Amniotic epithelial cell (primary cell): ENCODE measurements at regions not wholly inside any gene's neighbourhood (a gene's known extent, or its start where the extent isn't known, plus 50 kb on each side); places are given as distances from the start of the nearest gene placed in this dataset.

ENCODE experiments used
- DNase-seq: peaks from one replicate; pipeline ENCODE4 v3.0.0-alpha.2; 2010; ENCODE audit warnings: low read depth

- DNase-seq, result no peak
These were observed 252.6 kb upstream of the TSHZ3 start for GRCh38 chr19:31601855-31602254.

DNA sequence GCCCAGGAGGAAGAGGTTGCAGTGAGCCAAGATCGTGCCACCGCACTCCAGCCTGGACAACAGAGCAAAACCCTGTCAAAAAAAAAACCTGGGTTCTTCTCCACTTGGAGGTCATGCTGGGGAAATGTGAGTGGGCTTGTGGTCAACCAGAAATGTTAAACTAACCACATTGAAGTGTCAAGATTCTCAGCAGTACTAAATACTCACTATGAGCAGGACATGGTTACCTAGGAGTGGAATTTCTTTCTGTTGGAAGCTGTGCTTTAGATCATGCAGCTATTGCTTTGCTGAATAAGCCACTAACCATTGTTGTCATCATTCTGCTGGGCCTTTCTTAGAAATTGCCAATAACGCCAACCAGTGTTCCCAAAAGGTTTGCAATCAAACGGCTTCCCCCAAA lies 253.3 kb upstream of the TSHZ3 start:
- DNase-seq, result no peak

- no peak for DNase-seq
These were observed 255.3 kb upstream of the TSHZ3 start for GRCh38 chr19:31604493-31605040.

GRCh38 chr19:31610018-31610417 lies 260.8 kb upstream of the TSHZ3 start:
- DNase-seq, result no peak

DNA sequence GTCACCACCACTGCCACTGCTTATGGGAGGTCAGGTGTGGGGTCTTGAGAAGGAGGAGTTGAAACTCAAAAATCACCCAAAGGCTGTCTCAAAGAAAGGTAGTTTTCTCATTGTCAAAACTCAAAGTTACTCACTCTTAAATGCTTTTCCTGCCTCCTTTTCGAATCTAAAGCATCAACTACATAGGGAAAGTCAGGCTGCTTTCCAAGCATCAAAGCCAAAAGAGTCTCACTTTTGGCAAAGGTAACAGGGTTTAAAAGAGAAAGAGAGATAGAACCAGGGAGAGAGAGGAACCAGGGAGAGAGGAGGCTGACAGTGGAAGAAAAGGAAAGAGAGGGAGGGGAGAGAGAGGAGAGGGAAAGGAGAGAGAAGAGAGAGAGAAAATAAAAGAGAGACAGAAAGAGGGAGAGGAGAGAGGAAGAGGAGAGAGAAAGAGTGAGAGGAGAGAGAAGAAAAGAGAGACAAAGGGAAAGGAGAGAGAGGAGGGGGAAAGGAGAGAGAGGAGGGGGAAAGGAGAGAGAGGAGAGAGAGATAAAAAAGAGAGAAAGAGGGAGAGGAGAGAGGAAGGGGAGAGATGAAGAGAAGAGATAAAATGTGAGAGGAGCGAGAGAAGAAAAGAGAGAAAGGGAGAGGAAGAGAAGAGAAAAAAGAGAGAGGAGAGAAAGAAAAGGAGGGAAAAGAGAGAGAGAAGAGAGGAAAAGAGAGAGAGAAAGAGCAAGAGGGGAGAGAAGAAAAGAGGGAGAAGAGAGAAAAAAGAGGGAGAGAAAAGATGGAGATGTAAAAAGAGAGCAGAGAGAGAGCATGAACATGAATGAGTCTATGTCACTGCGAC lies 262.0 kb upstream of the TSHZ3 start:
- no peak for DNase-seq

GRCh38 chr19:31612873-31613272 lies 263.6 kb upstream of the TSHZ3 start:
- no peak for DNase-seq

DNA sequence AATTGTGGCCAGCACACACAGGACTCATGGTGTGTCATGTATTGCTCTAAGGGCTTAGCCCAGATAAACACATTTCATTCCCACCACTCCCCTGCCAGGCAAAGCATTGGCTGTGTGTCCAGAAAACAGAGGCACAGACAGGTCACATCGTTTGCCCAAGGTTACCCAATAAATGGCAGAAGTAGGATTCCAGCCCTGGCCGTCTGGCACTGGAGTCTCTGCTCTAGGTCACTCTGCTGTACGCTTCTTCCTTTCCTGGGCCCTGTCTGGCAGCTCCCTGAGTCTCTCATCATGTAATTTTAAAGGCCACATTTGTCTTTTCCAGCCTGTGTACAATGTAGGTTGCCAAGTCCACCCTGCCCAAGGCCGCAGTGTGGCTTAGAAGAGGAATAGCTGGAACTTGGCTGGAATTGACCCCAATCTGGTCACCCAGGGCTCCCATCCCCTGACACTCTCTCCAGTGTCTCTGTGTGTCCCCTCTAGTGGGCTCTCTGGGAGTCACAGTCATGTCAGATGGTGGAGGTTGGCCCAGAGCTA lies 264.5 kb upstream of the TSHZ3 start:
- no peak for DNase-seq

DNA sequence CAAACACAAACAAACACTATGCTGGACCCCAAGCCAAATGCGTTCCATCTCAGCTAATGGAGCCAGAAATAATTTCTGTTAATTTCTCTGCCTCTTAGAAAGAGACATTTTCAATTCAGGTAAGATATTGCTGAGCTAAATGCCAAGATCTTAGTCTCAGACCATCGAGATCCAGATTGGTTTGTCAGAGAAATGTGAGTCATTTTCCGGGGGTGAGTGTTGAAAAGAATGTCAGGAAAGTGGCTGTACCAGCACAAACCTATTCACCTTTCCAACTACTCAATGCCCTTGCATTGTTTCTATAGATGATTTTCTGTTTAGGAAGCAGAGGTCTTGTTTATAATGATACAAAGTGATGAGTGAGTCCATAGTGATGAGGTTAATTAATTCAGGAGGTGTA lies 266.8 kb upstream of the TSHZ3 start:
- no peak for DNase-seq

DNA sequence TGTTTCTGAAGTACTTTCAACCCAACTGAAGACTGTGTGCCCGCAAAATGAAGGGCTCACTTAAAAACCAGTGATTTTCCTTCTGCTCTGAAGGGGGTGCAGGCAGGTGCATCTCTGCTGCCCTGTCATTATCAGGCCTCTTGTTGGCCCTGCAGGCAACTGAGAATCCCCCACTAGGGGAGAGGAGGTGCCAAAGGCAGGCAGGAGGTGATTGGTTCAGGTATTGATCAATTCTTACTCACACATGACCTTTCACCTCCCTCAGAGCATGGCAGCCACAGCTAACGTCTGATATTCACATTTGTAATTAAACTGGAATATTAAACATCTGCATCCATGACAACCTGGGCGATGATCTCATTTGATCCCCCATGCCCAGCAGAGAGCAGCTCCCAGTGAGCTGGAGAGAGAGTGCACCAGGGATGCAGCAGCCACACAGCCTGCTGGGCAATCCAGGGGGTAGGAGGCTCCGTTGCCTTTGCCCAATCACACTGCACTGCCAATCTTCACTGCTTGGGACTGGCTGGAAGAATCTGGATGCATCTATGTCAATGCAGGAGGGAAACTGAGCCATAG lies 267.9 kb upstream of the TSHZ3 start:
- DNase-seq, result no peak

DNA sequence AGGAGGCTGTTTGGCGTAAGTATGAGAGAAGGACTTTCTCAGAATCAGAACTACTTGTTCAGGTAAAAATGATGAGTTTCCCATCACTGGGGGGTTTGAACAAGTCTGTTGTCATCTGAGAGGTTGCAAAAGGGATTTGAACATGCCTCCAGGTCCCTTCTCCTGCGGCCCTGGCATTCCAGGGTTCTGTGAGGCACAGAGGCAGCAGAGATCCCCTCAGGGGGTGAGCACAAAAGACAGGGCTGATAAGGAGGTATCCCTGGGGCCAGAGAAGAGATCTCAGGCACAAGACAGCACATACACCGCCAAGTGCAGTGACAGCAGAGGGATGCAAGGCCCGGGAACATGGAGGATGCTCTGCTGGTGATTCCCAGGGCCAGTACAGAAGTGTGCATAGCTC lies 275.8 kb upstream of the TSHZ3 start:
- no peak for DNase-seq

DNA sequence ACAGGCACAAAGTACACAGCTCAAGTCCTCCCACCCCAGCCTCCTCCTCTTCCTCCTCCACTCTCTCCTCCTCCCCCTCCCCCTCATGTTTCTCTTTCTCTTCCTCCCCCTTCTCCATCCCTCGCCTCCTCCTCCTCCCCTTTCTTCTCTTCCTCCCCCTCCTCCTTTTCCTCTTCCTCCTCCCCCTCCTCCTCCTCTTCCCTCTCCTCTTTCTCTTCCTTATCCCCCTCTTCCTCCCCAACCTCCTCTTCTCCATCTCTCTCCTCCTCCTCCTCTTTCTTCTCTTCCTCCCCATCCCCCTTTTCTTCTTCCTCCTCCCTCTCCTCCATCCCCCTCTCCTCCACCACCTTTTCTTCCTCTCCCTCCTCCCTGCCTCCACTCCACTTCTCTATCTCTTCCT lies 276.3 kb upstream of the TSHZ3 start:
- DNase-seq, result no peak

- no peak for DNase-seq
These were observed 277.7 kb upstream of the TSHZ3 start for GRCh38 chr19:31626941-31627340.

DNA sequence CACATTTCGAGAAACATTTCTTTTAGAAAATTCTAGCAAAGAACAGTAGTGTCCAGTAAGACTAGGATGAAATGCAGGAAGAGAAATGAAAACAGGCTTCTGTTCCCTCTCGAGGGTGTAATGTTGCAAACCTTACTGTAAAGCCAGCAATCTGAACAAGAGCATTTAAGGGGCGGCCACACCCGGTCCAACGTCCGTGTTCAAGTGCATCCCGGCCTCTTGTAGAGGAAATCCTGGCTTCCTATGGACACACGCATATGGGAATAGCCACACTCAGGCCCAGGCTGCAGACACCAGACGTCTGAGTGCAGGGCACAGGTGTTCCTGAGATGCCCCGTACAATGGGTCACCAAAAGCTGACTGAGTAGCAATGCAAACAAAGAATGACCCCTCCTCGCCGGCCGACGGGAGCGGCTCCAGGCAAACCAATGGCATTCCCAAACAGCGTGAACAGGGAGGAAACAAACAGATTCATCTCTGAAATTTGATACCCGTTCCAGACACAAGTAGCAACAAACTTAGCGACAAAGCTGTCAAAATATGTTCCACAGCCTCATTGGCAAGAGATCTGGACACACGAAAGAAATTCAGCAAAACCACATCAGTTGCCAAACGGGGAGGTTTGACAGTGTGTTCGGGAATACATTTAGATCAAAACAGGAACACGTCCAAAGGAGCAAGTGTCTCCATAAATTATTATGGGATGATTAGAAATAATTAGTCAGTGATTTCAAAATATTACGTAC lies 278.6 kb upstream of the TSHZ3 start:
- no peak for DNase-seq

GRCh38 chr19:31629579-31630363 lies 280.5 kb upstream of the TSHZ3 start:
- no peak for DNase-seq

- DNase-seq, result no peak
These were observed 283.8 kb upstream of the TSHZ3 start for GRCh38 chr19:31633014-31633413.

DNA sequence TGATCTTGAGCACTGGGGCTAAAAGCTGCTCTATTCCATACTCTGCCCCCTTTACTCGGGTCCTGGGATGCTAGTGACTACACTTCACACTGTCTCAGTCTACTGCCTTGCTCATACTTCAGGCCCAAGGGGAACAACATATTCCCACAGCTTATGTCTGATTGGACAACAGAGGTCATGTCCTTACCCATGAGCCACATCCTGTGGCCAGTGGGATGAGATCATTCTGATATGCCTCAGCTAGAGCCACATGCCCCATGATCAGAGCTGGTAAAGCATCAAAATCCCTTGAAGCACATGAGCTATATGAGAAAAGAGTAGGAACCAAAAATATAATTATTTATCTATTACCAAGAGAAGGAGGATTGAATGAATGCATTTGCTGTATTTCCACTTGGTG lies 290.1 kb upstream of the TSHZ3 start:
- DNase-seq, result no peak

DNA sequence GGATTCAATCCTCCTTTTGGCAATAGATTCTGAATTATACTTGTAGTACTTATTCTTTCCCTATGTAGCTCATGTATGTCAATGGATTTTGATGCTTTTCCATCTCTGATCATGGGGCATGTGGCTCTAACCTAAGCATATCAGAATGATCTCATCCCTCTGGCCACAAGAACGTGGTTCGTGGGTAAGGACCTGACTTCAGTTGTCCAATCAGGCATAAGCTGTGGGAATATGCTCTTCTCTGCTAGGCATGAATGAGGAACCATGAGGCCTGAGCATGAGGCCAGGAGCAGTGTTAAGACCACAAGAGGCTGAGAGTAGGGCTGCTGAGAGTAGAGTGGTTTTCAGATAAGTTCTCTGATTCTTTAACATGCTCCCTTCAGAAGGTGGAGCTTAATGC lies 292.4 kb upstream of the TSHZ3 start:
- DNase-seq, result no peak

DNA sequence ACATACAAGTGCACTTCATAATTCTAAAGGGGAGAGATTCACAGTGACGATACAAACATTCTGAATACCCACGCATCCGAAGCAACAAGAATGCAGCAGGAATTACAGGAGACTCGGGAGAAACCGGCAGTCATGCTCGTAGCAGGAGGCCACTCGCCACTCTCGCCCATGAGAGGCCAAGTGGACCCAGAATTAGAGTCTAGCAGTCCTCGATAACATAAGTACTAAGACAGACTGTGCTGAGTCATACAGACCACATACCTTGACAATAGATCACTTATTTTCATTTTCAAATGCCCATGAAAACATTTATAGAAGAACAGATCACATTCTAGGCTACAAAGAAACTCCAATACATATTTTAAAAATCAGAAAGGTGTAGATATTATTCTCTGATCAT lies 299.1 kb upstream of the TSHZ3 start:
- no peak for DNase-seq

- no peak for DNase-seq
These were observed 307.3 kb upstream of the TSHZ3 start for GRCh38 chr19:31656507-31656906.

DNA sequence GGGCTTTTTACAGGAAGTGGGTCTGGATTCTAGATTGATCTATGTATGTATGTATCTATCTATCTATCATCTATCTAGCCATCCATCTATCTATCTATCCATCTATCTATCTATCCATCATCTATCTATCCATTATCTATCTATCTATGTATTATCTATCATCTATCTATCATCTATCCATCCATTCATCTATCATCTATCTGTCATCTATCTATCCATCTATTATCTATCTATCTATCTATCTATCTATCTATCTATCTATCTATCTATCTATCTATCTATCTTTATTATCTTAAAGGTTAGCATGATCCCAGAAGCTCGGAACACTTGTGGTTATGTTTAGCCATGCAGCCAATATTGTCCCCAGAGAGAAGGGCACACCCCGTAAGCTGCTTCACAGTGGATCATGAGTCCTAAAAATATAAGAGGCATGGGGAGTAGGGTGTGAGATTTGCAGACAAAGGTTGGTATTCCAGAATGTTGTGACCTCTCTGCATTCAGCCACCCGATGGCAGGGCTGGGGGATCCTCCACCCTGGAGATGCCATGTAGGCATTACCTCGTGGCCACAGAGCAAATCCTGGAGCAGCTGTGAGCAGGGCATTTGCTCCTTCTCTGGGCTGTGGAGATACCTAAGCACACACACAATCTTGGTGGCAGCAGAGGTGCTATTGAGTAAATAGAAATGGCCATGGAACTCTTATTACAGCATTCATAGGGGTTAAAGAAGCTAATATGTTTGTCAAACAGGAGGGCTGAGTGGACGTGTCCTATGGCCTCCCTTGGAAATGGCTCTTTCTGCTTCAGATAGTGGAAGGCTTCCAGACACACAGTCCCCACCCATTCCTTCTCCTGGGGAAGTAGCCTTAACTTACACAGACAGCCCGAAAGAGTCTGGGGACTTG lies 310.0 kb upstream of the TSHZ3 start:
- no peak for DNase-seq

- no peak for DNase-seq
These were observed 310.6 kb upstream of the TSHZ3 start for GRCh38 chr19:31659897-31660210.
